Type B pancreatic cell (in vitro differentiated cells): ENCODE measurements at regions not wholly inside any gene's neighbourhood (a gene's known extent, or its start where the extent isn't known, plus 50 kb on each side); places are given as distances from the start of the nearest gene placed in this dataset.

Source experiments
- DNase-seq: peaks from one replicate; pipeline ENCODE4 v3.0.0; 2021; ENCODE audit warnings: mixed read lengths; ENCODE audit not compliant: unreplicated experiment; ENCODE audit errors: extremely low spot score
- H3K27ac Mint-ChIP-seq: 2 replicates; pipeline ENCODE4 v1.8.0; 2021; ENCODE audit warnings: mild to moderate bottlenecking, mixed read lengths
- H3K27me3 Mint-ChIP-seq: 2 replicates; pipeline ENCODE4 v1.8.0; 2021; ENCODE audit warnings: mixed read lengths
- H3K36me3 Mint-ChIP-seq: 2 replicates; pipeline ENCODE4 v1.8.0; 2021; ENCODE audit warnings: mixed read lengths
- H3K4me1 Mint-ChIP-seq: one replicate; pipeline ENCODE4 v1.8.0; 2021; ENCODE audit warnings: mixed read lengths; ENCODE audit not compliant: unreplicated experiment
- H3K4me3 Mint-ChIP-seq: 2 replicates; pipeline ENCODE4 v1.8.0; 2021; ENCODE audit warnings: mild to moderate bottlenecking, mixed read lengths
- H3K9me3 Mint-ChIP-seq: 2 replicates; pipeline ENCODE4 v1.8.0; 2021; ENCODE audit warnings: mixed read lengths
- CTCF ChIP-seq: fragments of 200-600 bp; sonication (generic); conservative IDR thresholded peaks from 2 replicates; pipeline ENCODE4 v1.5.0; 2021; ENCODE audit warnings: antibody characterized with exemption, mild to moderate bottlenecking

- Mint-ChIP-seq H3K36me3 (no peaks in the 10 kb centered on the region), H3K27ac (no peak overlapping the region), H3K4me1 (no peaks in the 10 kb centered on the region), H3K4me3 (no peak overlapping the region), H3K9me3 (no peaks in the 10 kb centered on the region), H3K27me3 (no peaks in the 10 kb centered on the region)
- TF ChIP-seq CTCF = no peak
- DNase-seq = no peak
These were observed 144.6 kb upstream of the TMCO5A start for GRCh38 chr15:37789881-37790280.

- DNase-seq = no peak
- no peaks in the 10 kb centered on the region for H3K9me3 Mint-ChIP-seq
- no peaks in the 10 kb centered on the region for H3K36me3 Mint-ChIP-seq
- TF ChIP-seq CTCF = no peak
- no peaks in the 10 kb centered on the region for H3K27me3 Mint-ChIP-seq
- no peak overlapping the region for H3K27ac Mint-ChIP-seq
- H3K4me1 Mint-ChIP-seq = peaks cover 10% of the 10 kb centered on the region
- no peak overlapping the region for H3K4me3 Mint-ChIP-seq
These were observed 142.7 kb upstream of the TMCO5A start for GRCh38 chr15:37791693-37792092.

- DNase-seq = no peak
These were observed 142.1 kb upstream of the TMCO5A start for GRCh38 chr15:37792351-37792750.

GRCh38 chr15:37793851-37794250 lies 140.6 kb upstream of the TMCO5A start:
- Mint-ChIP-seq H3K9me3 (peaks cover 4% of the 10 kb centered on the region), H3K27ac (no peak overlapping the region), H3K4me3 (no peak overlapping the region), H3K27me3 (no peaks in the 10 kb centered on the region), H3K36me3 (no peaks in the 10 kb centered on the region), H3K4me1 (peaks cover 10% of the 10 kb centered on the region)
- DNase-seq = no peak
- peak; percentile 44 for TF ChIP-seq CTCF

More at GRCh38 chr15:37792351-37792750, 142.1 kb upstream of the TMCO5A start:
- Mint-ChIP-seq H3K27me3 (no peaks in the 10 kb centered on the region), H3K4me3 (no peak overlapping the region), H3K9me3 (no peaks in the 10 kb centered on the region), H3K4me1 (peaks cover 10% of the 10 kb centered on the region), H3K36me3 (no peaks in the 10 kb centered on the region), H3K27ac (no peak overlapping the region)
- TF ChIP-seq CTCF = no peak

GRCh38 chr15:37794947-37795346 lies 139.5 kb upstream of the TMCO5A start:
- peaks cover 4% of the 10 kb centered on the region for H3K9me3 Mint-ChIP-seq
- H3K27me3 Mint-ChIP-seq = no peaks in the 10 kb centered on the region
- H3K27ac Mint-ChIP-seq = no peak overlapping the region
- peaks cover 10% of the 10 kb centered on the region for H3K4me1 Mint-ChIP-seq
- no peak for TF ChIP-seq CTCF
- DNase-seq = no peak
- H3K36me3 Mint-ChIP-seq = no peaks in the 10 kb centered on the region
- H3K4me3 Mint-ChIP-seq = no peak overlapping the region

GRCh38 chr15:37801529-37801928 lies 132.9 kb upstream of the TMCO5A start:
- Mint-ChIP-seq H3K4me1 (no peaks in the 10 kb centered on the region), H3K9me3 (peaks cover 4% of the 10 kb centered on the region), H3K27me3 (no peaks in the 10 kb centered on the region), H3K36me3 (no peaks in the 10 kb centered on the region), H3K27ac (no peak overlapping the region), H3K4me3 (no peak overlapping the region)
- DNase-seq = no peak
- TF ChIP-seq CTCF = no peak
